Activated T-helper 17 cell treated with anti-CD3 and anti-CD28 coated beads, Interleukin-2, amount 50 U/mL, for 72 hours (primary cell): ENCODE measurements at regions not wholly inside any gene's neighbourhood (a gene's known extent, or its start where the extent isn't known, plus 50 kb on each side); places are given as distances from the start of the nearest gene placed in this dataset.
"Not testable (repeated sequence)": the region's sequence is repeated elsewhere in the genome, so short reads cannot be mapped to it uniquely, and the experiment has no call there.

Experiments used
- ATAC-seq: fragments of 150-1000 bp; cut with Tn5 transposase; replicated peaks from 2 replicates; pipeline ENCODE4 v1.10.0; 2021; ENCODE audit warnings: mild to moderate bottlenecking, moderate library complexity
- H3K27ac Mint-ChIP-seq: one replicate; pipeline ENCODE4 v1.8.0; 2022; ENCODE audit warnings: mixed read lengths
- H3K27me3 Mint-ChIP-seq: one replicate; pipeline ENCODE4 v1.8.0; 2022; ENCODE audit warnings: mixed read lengths
- H3K36me3 Mint-ChIP-seq: one replicate; pipeline ENCODE4 v1.8.0; 2022; ENCODE audit warnings: low read depth, mild to moderate bottlenecking, mixed read lengths
- H3K4me1 Mint-ChIP-seq: one replicate; pipeline ENCODE4 v1.8.0; 2022; ENCODE audit warnings: mixed read lengths
- H3K4me3 Mint-ChIP-seq: one replicate; pipeline ENCODE4 v1.8.0; 2022; ENCODE audit warnings: mild to moderate bottlenecking, mixed read lengths
- H3K9me3 Mint-ChIP-seq: one replicate; pipeline ENCODE4 v1.8.0; 2022; ENCODE audit warnings: mixed read lengths

DNA sequence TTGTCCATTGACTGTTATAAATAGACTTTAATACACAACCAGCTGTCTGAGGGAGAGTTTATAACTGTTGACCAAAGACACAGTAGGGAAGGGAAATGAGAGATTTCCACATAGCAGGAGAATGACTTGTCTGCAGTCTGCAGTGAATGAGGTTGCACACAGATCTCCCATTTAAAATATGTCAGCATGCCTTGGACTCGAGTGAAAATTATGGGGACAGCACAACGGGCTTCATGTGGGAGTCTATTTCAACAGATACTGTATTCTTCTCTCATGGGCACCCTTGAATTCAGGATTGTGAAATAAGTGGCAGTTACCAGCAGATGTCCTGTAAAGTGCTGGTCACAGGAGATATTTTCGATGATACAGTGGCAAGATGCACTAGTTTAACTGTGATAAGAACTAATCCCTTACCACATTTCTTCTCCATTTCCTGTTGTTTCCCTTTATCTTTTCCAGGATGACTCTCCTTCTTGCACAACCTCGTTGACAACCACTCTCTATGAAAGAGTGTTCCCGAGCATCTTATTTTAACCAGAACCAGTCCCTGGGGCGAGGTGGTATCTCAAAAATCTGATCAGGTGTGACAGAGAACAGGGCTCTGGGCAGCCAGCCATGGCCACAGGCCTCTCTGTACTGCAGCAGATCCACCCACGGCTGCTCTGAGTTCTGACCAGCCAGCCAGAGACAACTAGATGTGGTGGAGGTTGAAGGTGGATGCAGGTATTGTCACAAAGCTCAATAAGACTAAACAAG, 51.5 kb upstream of the MAP3K1 start:
- no peaks in the 10 kb centered on the region for H3K36me3 Mint-ChIP-seq
- H3K9me3 Mint-ChIP-seq, result no peaks in the 10 kb centered on the region
- peaks cover 3% of the 10 kb centered on the region for H3K4me1 Mint-ChIP-seq
- no peak for ATAC-seq
- H3K4me3 Mint-ChIP-seq, result no peak overlapping the region
- H3K27me3 Mint-ChIP-seq, result no peaks in the 10 kb centered on the region
- no peak overlapping the region for H3K27ac Mint-ChIP-seq

DNA sequence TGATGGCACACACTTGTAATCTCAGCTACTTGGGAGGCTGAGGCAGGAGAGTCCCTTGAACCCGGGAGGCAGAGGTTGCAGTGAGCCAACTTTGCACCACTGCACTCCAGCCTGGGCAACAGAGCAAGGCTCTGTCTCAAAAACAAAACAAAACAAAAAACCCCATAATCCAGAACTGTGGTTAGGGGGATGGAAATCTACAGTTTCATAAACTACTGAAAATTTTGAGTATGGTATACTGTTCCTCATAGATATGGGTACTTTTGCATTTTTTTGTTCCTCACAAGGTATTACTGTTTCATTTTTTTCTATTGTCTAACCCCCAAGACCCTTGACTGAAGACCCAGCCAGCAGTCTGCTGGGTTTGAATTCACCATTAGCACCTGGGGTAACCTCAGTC, 52.2 kb upstream of the MAP3K1 start:
- Mint-ChIP-seq H3K27ac (no peak overlapping the region), H3K27me3 (no peaks in the 10 kb centered on the region), H3K4me3 (no peak overlapping the region), H3K9me3 (no peaks in the 10 kb centered on the region), H3K4me1 (peaks cover 3% of the 10 kb centered on the region), H3K36me3 (no peaks in the 10 kb centered on the region)
- no peak for ATAC-seq

DNA sequence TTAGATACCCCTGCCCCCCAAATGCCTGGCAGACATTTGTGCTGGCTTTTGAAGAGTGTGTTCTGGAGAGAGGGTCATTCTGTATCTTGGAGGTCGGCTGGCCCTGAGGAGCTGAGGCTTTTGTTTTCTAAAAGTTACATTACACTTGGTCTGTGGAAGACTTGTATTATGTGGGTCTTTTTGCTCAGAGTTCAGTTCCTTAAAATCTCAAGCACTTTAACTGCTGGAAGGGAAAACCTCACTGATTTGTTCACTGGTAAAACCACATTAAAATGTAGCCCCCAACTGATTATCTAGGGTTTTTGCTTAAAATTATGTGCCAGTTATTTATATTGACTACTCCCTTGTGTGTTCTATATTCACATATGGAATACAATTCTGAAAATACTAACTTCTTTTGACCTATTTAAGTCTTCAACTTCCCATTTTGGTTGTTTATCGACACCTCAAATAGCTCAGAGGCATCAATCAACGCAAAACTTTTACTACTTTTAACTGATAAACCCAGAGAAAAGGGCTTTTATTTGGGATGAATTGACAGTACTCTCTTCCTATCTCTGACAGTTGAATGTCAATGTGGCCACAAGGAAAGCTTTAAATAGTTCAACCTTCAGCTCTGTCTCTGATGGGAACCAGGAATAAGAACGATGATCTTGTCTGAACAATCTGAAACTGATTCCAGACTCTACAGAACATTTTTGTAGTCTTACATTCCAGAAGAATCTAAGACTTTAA, 54.0 kb upstream of the MAP3K1 start:
- no peaks in the 10 kb centered on the region for H3K27me3 Mint-ChIP-seq
- no peak for ATAC-seq
- no peaks in the 10 kb centered on the region for H3K4me1 Mint-ChIP-seq
- no peak overlapping the region for H3K4me3 Mint-ChIP-seq
- no peaks in the 10 kb centered on the region for H3K9me3 Mint-ChIP-seq
- H3K36me3 Mint-ChIP-seq, result no peaks in the 10 kb centered on the region
- H3K27ac Mint-ChIP-seq, result no peak overlapping the region

DNA sequence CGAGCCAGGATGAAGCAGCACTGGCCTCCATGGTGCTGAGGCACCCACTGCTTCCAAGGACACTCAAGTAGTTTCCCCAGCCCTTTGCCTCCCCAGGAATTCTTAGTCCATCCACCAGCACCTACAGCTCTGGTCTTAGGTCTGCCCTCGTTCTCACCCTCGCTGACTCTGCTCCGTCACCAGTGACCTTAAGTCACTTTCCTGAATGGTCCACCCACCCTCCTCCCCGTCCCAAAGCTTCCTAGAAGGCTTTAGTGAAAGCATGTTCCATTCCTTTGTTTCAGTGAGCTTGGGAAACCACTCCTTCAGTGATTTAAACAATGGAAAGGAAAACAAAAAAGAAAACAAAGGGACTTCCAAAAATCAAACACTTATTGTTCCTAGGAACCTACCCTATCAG, 54.6 kb upstream of the MAP3K1 start:
- Mint-ChIP-seq H3K4me1 (no peaks in the 10 kb centered on the region), H3K27ac (no peak overlapping the region), H3K4me3 (no peak overlapping the region), H3K36me3 (no peaks in the 10 kb centered on the region), H3K9me3 (no peaks in the 10 kb centered on the region), H3K27me3 (no peaks in the 10 kb centered on the region)
- ATAC-seq, result no peak

DNA sequence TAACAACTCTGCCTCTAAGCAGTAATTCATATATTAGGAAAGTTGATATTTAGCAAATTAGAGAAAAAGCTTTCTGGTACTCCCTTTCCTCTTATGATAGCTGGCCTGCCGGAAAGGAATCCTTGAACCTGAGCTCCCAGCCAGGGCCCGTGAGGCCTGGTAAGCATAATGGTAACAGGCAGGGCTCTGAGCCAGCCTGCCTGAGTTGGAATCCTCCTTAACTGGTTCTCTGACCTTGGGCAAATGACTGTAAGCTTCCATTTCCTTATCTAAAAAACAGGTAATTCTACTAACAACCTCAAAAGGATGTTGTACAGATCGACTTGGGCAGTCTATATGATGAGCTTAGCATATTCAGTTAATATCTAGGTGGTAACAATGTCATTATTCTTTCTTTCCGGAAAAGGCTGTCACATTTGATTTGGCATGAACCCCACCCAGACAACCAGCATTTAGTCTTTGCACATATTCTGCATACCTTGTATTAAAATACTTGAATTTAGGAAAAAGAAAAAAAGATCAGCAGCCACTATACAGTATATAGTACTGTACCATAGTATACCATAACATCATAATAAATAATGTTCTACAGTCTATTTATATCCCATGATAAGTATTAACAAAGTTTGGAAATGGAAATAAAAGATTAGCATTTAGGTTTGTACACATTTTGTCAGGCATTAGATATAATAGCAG, 55.7 kb upstream of the MAP3K1 start:
- H3K36me3 Mint-ChIP-seq, result no peaks in the 10 kb centered on the region
- H3K4me1 Mint-ChIP-seq, result peaks cover 4% of the 10 kb centered on the region
- H3K27me3 Mint-ChIP-seq, result no peaks in the 10 kb centered on the region
- no peak for ATAC-seq
- H3K9me3 Mint-ChIP-seq, result no peaks in the 10 kb centered on the region
- no peak overlapping the region for H3K4me3 Mint-ChIP-seq
- H3K27ac Mint-ChIP-seq, result no peak overlapping the region

DNA sequence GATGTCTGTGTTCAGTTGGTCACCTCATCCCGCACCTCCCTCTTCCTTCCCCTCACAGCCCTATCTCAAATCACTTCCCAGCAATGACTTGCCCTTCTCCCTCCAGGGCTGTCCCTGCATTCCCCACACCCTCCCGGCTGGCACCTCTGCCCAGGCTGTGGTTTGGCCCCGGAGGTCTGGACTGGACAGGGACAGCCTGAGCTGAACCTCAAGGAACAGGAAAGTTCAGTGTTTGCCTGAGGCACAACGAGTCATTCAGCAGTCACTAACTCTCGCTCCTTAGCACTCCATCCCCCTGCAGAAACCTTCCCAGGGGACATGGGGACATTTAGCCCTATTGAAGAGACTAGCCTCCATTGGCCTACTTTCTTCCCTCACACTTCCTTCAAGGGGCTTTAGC, 58.3 kb upstream of the MAP3K1 start:
- H3K4me3 Mint-ChIP-seq, result no peak overlapping the region
- H3K27ac Mint-ChIP-seq, result no peak overlapping the region
- no peak for ATAC-seq
- peaks cover 8% of the 10 kb centered on the region for H3K9me3 Mint-ChIP-seq
- H3K4me1 Mint-ChIP-seq, result peaks cover 4% of the 10 kb centered on the region
- no peaks in the 10 kb centered on the region for H3K36me3 Mint-ChIP-seq
- H3K27me3 Mint-ChIP-seq, result no peaks in the 10 kb centered on the region

DNA sequence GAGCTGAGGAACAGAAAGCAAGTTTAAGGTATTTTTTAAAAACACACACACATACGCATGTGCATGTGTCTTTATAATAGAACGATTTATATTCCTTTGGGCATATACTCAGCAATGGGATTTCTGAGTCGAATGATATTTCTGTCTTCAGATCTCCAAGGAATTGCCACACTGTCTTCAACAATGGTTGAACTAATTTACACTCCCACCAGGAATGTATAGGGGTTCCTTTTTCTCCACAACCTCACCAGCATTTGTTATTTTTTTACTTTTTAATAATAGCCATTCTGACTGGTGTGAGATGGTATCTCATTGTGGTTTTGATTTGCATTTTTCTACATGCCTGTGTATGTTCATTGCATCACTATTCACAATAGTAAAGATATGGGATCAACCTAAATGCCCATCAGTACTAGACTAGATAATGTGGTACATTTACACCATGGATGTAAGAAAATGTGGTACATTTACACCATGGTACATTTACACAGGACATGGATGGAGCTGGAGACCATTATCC, 60.3 kb upstream of the MAP3K1 start:
- Mint-ChIP-seq H3K27ac (no peak overlapping the region), H3K4me3 (no peak overlapping the region), H3K36me3 (no peaks in the 10 kb centered on the region), H3K9me3 (peaks cover 8% of the 10 kb centered on the region), H3K27me3 (no peaks in the 10 kb centered on the region), H3K4me1 (peaks cover 4% of the 10 kb centered on the region)
- ATAC-seq, result no peak

DNA sequence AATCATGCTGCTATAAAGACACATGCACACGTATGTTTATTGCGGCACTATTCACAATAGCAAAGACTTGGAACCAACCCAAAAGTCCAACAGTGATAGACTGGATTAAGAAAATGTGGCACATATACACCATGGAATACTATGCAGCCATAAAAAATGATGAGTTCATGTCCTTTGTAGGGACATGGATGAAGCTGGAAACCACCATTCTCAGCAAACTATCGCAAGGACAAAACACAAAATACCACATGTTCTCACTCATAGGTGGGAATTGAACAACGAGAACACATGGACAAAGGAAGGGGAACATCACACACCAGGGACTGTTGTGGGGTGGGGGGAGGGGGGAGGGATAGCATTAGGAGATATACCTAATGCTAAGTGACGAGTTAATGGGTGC, 61.8 kb upstream of the MAP3K1 start:
- not testable (repeated sequence) for ATAC-seq, H3K36me3 Mint-ChIP-seq, H3K27me3 Mint-ChIP-seq, H3K4me1 Mint-ChIP-seq, H3K9me3 Mint-ChIP-seq, H3K27ac Mint-ChIP-seq, H3K4me3 Mint-ChIP-seq

DNA sequence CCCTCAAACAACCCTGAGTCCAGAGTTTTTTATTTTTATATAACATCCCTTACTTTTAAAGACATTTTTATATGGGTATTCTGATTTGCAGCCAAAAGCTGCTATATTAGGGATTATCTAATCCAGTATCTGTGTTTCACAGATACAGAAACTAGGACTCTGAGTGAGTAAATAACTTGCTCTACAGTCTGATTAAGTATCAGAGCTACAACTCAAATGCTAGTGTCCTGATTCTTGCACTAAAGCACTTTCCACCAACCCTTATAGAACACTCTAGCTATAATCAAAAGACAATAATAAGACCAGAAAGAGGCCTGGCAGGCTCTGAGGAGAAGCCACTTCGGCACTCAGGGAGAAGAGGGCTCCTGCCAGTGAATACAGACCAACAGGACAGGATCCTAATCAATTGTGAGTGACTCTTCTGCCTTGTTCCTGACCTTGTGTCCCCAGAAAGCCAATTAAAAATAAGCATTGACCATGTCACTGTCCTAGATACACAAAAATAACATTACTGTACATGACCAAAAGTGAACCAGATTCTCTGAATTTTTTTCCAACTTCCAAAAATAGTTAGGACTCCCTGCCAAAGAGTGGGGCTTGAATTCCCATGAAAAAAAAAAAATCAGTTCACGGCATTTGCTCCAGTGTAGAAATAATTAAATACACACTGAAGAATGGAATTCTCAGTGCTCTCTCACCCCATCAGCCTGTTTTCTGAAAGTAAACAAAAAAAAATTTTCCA, 63.6 kb upstream of the MAP3K1 start:
- peaks cover 8% of the 10 kb centered on the region for H3K9me3 Mint-ChIP-seq
- no peaks in the 10 kb centered on the region for H3K27me3 Mint-ChIP-seq
- no peaks in the 10 kb centered on the region for H3K36me3 Mint-ChIP-seq
- no peak overlapping the region for H3K4me3 Mint-ChIP-seq
- no peak for ATAC-seq
- H3K4me1 Mint-ChIP-seq, result peaks cover 4% of the 10 kb centered on the region
- no peak overlapping the region for H3K27ac Mint-ChIP-seq

DNA sequence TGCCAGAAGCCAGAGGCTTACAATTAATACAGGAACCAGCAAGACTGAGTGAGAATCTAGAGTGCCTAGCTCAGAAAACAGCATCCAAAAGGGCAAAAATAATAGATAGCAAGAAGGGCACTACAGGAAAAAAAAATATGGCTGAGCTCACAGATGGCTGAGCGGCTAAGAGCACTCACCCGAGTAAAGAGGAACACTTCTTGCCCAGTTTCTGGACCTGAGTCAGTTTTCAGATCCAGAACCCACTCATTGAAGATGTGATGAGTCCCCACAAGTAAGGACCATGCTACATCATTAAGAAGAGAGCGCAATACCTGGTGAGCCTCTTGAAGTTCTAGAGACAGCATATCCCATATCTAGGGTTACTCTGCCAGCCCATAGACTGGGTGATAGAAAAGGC, 65.5 kb upstream of the MAP3K1 start:
- Mint-ChIP-seq H3K36me3 (no peaks in the 10 kb centered on the region), H3K4me3 (no peak overlapping the region), H3K9me3 (peaks cover 8% of the 10 kb centered on the region), H3K27ac (no peak overlapping the region), H3K4me1 (no peaks in the 10 kb centered on the region), H3K27me3 (no peaks in the 10 kb centered on the region)
- ATAC-seq, result no peak

DNA sequence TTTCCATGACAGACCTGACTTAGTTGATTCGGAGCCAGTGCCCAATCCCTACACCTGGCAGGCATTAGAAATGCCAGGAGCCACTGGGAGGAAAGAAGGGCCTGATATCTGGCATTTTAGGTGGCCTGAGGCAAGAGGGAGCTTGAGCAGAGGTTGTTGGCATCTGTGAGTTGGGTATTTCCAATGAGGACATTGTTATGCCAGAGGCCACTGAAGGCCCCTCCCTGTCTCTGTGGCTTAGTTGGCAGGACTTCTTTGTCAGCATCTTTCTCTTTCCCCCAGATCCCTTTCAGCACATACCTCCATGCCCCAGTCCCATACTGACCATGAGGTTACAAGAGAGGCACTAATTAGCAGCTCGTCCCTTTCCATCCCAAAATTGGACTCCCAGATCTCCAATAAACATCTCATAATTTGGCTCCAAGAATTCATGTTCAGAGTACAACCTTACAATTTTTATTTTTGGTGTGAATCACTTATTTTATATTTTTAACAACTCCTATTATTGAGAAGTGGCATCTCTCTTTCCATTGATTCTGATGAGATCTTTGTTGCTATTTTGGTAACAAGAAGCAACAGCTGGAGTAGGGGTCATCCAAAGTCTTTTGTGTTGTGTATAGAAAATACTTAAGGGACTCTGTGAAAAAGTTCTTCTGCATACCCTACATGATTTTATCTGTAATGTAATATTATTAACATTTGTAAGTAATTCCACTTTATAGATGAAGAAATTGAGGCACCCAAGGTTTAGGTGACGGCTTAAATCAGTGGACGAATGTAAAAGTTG, 68.6 kb upstream of the MAP3K1 start:
- Mint-ChIP-seq H3K4me1 (no peaks in the 10 kb centered on the region), H3K27me3 (no peaks in the 10 kb centered on the region), H3K9me3 (no peaks in the 10 kb centered on the region), H3K36me3 (no peaks in the 10 kb centered on the region), H3K4me3 (no peak overlapping the region), H3K27ac (no peak overlapping the region)
- ATAC-seq, result no peak

DNA sequence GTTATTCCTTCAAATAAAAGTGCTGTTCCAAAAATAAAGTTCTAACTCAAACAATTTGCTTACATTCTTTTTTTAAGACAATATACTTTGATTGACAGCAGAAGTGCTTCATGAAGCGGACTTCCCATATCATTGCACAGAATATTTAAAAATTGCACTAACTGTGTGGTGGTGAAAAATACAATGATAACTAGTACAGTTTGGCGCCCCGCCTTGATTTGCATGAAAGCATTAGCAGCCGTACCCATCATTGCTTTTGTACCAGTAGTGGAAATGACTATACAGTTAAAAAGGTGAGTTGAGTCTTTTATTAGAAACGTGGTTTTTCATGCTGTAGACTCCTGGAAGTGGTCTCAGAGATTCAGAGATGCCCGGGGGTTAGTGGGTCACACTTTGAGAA, 69.5 kb upstream of the MAP3K1 start:
- no peak for ATAC-seq
- Mint-ChIP-seq H3K27me3 (no peaks in the 10 kb centered on the region), H3K4me3 (no peak overlapping the region), H3K27ac (no peak overlapping the region), H3K36me3 (no peaks in the 10 kb centered on the region), H3K4me1 (no peaks in the 10 kb centered on the region), H3K9me3 (no peaks in the 10 kb centered on the region)

DNA sequence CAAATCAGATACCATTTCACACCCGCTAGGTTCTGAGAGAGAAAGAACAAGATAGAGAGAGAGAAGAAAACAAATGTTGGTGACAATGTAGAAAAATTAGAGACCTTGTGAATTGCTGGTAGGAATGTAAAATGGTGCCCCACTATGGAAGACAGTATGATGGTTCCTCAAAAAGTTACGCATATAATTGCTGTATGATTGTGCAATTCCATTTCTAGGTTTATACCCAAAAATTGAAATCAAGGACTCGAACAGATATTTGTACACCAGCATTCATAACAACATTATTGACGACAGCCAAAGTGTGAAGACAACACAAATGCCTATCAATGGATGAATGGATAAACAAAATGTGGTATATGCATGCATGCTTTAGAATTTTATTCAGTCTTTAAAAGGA, 74.5 kb upstream of the MAP3K1 start:
- no peak overlapping the region for H3K27ac Mint-ChIP-seq
- no peak overlapping the region for H3K4me3 Mint-ChIP-seq
- no peaks in the 10 kb centered on the region for H3K36me3 Mint-ChIP-seq
- no peak for ATAC-seq
- no peaks in the 10 kb centered on the region for H3K27me3 Mint-ChIP-seq
- peaks cover 14% of the 10 kb centered on the region for H3K4me1 Mint-ChIP-seq
- H3K9me3 Mint-ChIP-seq, result peaks cover 3% of the 10 kb centered on the region

DNA sequence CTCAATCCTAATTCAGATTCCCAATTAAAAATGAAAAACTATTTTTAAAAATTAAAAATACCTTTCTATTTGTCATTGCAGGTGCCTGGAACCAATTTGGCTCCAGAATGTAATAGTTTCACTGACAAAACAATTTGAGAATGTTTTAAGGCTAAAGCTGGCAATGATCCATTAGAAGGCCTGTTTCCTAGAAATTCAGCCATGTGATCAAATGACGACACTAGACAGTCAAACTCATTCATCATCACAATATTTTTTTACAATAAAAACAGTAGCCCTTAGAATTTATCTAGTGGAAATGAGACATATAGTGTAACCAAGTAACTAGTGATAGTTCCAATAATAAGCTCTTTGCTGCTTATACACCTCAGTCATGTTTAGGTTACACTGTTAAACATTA, 75.4 kb upstream of the MAP3K1 start:
- Mint-ChIP-seq H3K36me3 (no peaks in the 10 kb centered on the region), H3K27ac (no peak overlapping the region), H3K27me3 (no peaks in the 10 kb centered on the region), H3K4me3 (no peak overlapping the region), H3K4me1 (peaks cover 16% of the 10 kb centered on the region), H3K9me3 (peaks cover 3% of the 10 kb centered on the region)
- ATAC-seq, result no peak
